NOMO-1 treated with dmso at 0.1 percent for 144 hours (cell line): ENCODE measurements at regions not wholly inside any gene's neighbourhood (a gene's known extent, or its start where the extent isn't known, plus 50 kb on each side); places are given as distances from the start of the nearest gene placed in this dataset.

Experiments
- DNase-seq: peaks from one replicate; lab custom pipeline; 2025; ENCODE audit not compliant: unreplicated experiment; lab: John Stamatoyannopoulos, UW

DNA sequence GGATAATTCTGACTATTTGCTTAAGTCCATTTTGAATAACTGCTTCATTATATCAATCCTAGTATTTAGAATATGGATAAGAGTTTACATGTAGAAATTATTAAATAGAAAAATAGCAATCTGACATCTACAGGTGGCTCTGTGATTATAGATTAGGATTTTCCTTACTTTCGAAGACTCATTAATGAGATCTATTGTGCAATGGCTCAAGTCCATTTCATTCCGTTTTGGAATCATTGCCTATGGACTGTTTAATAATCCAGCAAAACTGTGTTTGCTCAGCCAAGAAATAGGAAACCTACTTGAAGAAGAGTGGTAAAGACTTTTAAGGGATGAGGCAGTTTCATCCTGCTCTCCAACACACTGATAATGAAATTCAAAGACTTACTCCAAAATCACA lies 67.8 kb upstream of the SSTR1 start:
- no peak for DNase-seq

DNA sequence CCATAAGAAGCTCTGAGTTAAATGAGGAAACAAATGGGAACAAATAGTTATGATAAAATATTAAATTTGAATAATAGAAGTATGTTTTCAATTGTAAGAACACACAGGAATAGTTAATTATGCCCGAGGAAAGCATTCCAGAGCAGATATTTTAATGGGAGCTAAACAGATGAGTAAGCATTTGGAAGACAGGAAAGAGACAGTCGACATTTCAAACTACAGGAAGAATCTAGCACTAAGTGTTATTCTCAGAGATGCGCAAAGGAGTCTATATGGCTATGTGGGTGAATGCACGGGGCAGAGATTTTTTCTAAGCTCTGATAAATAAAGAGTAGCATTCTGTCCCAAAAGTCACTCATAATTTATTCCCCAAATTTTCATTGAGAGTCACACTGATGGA lies 64.5 kb upstream of the SSTR1 start:
- no peak for DNase-seq

DNA sequence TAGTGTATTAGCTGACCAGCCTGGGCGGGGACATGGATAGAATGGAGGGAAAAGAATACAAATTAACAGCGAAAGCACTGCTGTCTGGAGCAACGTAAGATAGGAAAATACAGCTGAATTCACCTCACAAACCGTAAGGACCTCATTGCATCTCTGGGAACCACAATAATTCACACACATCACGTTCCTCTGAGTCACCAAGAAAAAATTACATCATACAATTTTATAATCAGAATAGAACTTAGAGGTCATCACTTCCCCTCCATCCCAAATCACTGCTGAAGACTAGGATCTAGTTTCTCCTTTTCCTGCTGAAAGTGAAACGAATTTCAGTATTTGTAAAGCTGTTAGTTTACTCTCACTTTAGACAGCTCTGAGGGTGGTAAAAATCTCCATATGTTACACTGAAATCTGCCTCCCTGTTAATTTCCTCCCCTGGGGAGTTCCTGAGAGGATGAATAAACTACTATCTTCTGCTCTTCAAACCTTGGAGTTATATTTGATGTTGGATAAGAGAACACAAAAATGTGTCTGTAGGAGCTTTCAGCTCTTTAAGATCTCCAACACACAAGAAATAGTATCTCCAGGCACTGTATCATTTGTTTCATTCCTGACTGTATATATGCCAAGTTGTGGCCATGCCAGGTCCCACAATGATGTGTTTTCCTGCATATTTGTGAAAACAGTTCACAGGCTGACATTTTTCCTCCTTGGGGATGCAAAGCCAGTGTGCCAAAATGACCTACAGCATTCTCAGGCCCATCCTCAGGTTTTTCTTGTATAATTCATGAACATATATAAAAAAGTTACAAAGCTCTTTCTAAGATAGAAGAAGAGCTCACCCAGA lies 63.8 kb upstream of the SSTR1 start:
- DNase-seq, result no peak

DNA sequence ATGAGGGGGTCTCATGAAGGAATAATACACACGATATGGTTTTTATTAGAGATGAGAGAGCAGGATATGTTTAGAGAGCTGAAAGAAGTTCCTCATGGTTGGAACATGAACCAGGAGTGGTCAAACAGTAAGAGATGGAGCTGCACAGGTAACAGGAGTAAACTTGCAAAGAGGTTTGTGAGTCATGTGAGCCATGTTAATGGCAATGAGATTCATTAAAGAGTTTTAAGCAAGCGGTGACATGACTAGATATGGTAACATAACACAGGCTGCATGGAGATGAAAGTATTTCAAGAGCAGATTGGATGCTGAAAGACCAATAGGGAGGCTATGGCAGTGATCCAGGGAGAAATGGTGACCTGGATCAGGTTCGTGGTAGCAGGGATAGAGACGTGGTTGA lies 62.6 kb upstream of the SSTR1 start:
- DNase-seq, result no peak

DNA sequence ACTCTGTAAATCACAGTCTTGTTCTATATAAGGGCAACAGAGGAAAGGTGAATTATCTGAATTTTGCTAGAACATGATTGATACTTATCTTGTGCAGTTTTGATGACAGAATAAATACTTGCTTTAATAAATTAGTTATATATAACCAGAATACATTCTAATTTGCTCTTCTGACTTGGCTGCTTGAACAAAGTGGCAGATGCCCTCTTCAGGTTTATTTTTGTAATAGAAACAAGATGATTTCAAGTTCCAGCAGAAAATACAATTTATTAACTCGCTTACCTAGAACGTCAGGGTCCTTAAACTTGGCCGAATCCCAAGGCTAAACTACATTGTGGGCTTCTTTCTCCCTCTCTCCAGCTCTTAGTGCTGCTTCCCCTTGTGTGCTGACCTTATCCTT lies 57.6 kb upstream of the SSTR1 start:
- DNase-seq, result no peak
